HepG2 (cell line): ENCODE measurements at regions not wholly inside any gene's neighbourhood (a gene's known extent, or its start where the extent isn't known, plus 50 kb on each side); places are given as distances from the start of the nearest gene placed in this dataset.

Source experiments
- CBX2 ChIP-seq, 2 experiments: fragments of 200-600 bp in 1 of 2; sonication (generic); formaldehyde crosslinking in 1 of 2; IDR thresholded peaks; 2 replicates each; pipeline versions ENCODE4 v1.7.0 to v1.8.1; 2018 to 2022; ENCODE audit warnings: low read depth in 2 of 2, low read length in 1 of 2, mild to moderate bottlenecking in 1 of 2, missing genetic modification reagents in 1 of 2
- EZH2 ChIP-seq: conservative IDR thresholded peaks from 2 replicates; pipeline ENCODE4 v1.6.1; 2012; ENCODE audit warnings: mild to moderate bottlenecking, low read depth, low read length, moderate library complexity
- MTA3 ChIP-seq: sonication (generic); formaldehyde crosslinking; IDR thresholded peaks from 2 replicates; pipeline ENCODE4 v1.4.0; 2020; ENCODE audit warnings: missing genetic modification reagents
- MYC ChIP-seq: sonication (generic); formaldehyde crosslinking; IDR thresholded peaks from 2 replicates; pipeline ENCODE4 v1.9.0; 2021; ENCODE audit warnings: missing genetic modification reagents, borderline replicate concordance
- MYNN ChIP-seq: sonication (generic); formaldehyde crosslinking; IDR thresholded peaks from 2 replicates; pipeline ENCODE4 v1.4.0; 2020; ENCODE audit warnings: mild to moderate bottlenecking, low read depth, missing genetic modification reagents
- RAD21 ChIP-seq: fragments of 450-650 bp; formaldehyde crosslinking; IDR thresholded peaks from 2 replicates; pipeline ENCODE4 v1.5.0; 2020; ENCODE audit warnings: mild to moderate bottlenecking
- TF ChIP-seq, protein P1 (sequence below): sonication (generic); formaldehyde crosslinking; IDR thresholded peaks from one replicate; pipeline ENCODE4 v1.5.1; 2020; ENCODE audit warnings: mild to moderate bottlenecking, missing genetic modification reagents; ENCODE audit errors: not compliant biosample characterization
- TF ChIP-seq, protein P2 (sequence below): sonication (generic); formaldehyde crosslinking; IDR thresholded peaks from 2 replicates; pipeline ENCODE4 v1.5.1; 2020; ENCODE audit warnings: missing genetic modification reagents, mild to moderate bottlenecking, borderline replicate concordance
- TF ChIP-seq, protein P3 (sequence below): sonication (generic); formaldehyde crosslinking; IDR thresholded peaks from 2 replicates; pipeline ENCODE4 v1.5.1; 2020; ENCODE audit warnings: missing genetic modification reagents, mild to moderate bottlenecking, borderline replicate concordance
- TF ChIP-seq, protein P4 (sequence below): sonication (generic); formaldehyde crosslinking; IDR thresholded peaks from 2 replicates; pipeline ENCODE4 v1.8.0; 2022; ENCODE audit warnings: mild to moderate bottlenecking, missing genetic modification reagents, borderline replicate concordance
- TF ChIP-seq, protein P5 (sequence below): sonication (generic); formaldehyde crosslinking; IDR thresholded peaks from 2 replicates; pipeline ENCODE4 v1.5.0; 2020; ENCODE audit warnings: mild to moderate bottlenecking, missing genetic modification reagents, moderate library complexity

DNA sequence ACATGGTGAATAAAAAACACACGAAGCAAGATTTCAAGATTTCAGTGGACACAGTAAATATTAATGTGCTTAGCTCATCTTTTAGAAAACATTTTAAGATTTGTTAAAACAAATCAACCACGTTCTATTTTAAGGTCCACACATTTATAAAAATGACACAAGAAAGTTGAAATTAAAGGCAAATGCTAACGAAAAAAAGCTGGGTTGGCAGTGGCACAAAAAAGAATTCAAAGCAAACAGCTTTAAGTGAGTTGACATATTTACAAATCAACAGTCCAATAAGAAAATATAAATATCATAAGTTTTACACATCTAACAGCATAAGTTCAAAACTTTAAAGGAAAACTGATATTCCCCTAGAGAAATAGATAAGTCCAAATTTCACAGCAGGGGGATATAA lies 430.4 kb upstream of the CCDC54 start:
- TF ChIP-seq CBX2 (IDR thresholded peaks at IDR 0.05; ENCODE audit: low read depth, low read length) (no peak), CBX2 (CRISPR knock-in tag; IDR thresholded peaks at IDR 0.05; ENCODE audit: low read depth) (no peak), RAD21 (no peak), MTA3 (CRISPR knock-in tag) (no peak), EZH2 (no peak), MYNN (CRISPR knock-in tag) (no peak), MYC (CRISPR knock-in tag) (no peak)
- TF ChIP-seq, protein P1, sequence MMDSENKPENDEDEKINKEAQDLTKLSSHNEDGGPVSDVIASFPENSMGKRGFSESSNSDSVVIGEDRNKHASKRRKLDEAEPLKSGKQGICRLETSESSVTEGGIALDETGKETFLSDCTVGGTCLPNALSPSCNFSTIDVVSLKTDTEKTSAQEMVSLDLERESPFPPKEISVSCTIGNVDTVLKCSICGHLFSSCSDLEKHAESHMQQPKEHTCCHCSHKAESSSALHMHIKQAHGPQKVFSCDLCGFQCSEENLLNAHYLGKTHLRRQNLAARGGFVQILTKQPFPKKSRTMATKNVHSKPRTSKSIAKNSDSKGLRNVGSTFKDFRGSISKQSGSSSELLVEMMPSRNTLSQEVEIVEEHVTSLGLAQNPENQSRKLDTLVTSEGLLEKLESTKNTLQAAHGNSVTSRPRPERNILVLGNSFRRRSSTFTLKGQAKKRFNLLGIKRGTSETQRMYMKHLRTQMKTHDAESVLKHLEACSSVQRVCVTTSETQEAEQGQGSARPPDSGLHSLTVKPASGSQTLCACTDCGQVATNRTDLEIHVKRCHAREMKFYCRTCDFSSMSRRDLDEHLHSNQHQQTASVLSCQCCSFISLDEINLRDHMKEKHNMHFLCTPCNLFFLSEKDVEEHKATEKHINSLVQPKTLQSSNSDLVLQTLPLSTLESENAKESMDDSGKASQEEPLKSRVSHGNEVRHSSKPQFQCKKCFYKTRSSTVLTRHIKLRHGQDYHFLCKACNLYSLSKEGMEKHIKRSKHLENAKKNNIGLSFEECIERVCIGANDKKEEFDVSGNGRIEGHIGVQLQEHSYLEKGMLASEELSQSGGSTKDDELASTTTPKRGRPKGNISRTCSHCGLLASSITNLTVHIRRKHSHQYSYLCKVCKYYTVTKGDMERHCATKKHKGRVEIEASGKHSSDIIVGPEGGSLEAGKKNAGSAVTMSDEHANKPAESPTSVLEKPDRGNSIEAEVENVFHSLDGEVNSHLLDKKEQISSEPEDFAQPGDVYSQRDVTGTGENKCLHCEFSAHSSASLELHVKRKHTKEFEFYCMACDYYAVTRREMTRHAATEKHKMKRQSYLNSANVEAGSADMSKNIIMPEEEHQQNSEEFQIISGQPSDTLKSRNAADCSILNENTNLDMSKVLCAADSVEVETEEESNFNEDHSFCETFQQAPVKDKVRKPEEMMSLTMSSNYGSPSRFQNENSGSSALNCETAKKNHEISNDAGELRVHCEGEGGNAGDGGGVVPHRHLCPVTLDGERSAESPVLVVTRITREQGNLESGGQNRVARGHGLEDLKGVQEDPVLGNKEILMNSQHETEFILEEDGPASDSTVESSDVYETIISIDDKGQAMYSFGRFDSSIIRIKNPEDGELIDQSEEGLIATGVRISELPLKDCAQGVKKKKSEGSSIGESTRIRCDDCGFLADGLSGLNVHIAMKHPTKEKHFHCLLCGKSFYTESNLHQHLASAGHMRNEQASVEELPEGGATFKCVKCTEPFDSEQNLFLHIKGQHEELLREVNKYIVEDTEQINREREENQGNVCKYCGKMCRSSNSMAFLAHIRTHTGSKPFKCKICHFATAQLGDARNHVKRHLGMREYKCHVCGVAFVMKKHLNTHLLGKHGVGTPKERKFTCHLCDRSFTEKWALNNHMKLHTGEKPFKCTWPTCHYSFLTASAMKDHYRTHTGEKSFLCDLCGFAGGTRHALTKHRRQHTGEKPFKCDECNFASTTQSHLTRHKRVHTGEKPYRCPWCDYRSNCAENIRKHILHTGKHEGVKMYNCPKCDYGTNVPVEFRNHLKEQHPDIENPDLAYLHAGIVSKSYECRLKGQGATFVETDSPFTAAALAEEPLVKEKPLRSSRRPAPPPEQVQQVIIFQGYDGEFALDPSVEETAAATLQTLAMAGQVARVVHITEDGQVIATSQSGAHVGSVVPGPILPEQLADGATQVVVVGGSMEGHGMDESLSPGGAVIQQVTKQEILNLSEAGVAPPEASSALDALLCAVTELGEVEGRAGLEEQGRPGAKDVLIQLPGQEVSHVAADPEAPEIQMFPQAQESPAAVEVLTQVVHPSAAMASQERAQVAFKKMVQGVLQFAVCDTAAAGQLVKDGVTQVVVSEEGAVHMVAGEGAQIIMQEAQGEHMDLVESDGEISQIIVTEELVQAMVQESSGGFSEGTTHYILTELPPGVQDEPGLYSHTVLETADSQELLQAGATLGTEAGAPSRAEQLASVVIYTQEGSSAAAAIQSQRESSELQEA (CRISPR knock-in tag): no peak
- TF ChIP-seq, protein P2, sequence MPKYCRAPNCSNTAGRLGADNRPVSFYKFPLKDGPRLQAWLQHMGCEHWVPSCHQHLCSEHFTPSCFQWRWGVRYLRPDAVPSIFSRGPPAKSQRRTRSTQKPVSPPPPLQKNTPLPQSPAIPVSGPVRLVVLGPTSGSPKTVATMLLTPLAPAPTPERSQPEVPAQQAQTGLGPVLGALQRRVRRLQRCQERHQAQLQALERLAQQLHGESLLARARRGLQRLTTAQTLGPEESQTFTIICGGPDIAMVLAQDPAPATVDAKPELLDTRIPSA (CRISPR knock-in tag): no peak
- TF ChIP-seq, protein P3, sequence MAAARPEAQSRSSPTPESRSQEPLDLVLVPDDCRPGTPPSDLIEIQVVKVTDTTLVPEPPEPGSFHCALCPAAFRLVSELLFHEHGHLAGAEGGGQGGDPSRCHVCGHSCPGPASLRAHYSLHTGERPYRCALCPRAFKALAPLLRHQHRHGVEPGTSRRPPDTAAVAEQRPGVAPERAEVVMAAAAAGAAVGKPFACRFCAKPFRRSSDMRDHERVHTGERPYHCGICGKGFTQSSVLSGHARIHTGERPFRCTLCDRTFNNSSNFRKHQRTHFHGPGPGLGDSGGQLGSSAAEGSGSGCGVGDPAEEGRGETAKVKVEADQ (CRISPR knock-in tag): no peak
- TF ChIP-seq, protein P4, sequence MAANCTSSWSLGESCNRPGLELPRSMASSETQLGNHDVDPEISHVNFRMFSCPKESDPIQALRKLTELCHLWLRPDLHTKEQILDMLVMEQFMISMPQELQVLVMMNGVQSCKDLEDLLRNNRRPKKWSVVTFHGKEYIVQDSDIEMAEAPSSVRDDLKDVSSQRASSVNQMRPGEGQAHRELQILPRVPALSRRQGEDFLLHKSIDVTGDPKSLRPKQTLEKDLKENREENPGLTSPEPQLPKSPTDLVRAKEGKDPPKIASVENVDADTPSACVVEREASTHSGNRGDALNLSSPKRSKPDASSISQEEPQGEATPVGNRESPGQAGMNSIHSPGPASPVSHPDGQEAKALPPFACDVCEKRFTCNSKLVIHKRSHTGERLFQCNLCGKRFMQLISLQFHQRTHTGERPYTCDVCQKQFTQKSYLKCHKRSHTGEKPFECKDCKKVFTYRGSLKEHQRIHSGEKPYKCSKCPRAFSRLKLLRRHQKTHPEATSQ (CRISPR knock-in tag): no peak
- TF ChIP-seq, protein P5, sequence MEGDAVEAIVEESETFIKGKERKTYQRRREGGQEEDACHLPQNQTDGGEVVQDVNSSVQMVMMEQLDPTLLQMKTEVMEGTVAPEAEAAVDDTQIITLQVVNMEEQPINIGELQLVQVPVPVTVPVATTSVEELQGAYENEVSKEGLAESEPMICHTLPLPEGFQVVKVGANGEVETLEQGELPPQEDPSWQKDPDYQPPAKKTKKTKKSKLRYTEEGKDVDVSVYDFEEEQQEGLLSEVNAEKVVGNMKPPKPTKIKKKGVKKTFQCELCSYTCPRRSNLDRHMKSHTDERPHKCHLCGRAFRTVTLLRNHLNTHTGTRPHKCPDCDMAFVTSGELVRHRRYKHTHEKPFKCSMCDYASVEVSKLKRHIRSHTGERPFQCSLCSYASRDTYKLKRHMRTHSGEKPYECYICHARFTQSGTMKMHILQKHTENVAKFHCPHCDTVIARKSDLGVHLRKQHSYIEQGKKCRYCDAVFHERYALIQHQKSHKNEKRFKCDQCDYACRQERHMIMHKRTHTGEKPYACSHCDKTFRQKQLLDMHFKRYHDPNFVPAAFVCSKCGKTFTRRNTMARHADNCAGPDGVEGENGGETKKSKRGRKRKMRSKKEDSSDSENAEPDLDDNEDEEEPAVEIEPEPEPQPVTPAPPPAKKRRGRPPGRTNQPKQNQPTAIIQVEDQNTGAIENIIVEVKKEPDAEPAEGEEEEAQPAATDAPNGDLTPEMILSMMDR (CRISPR knock-in tag): no peak
